ENCODE measurements at regions not wholly inside any gene's neighbourhood (a gene's known extent, or its start where the extent isn't known, plus 50 kb on each side); places are given as distances from the start of the nearest gene placed in this dataset.
"Not testable (repeated sequence)": the region's sequence is repeated elsewhere in the genome, so short reads cannot be mapped to it uniquely, and the experiment has no call there.

DNA sequence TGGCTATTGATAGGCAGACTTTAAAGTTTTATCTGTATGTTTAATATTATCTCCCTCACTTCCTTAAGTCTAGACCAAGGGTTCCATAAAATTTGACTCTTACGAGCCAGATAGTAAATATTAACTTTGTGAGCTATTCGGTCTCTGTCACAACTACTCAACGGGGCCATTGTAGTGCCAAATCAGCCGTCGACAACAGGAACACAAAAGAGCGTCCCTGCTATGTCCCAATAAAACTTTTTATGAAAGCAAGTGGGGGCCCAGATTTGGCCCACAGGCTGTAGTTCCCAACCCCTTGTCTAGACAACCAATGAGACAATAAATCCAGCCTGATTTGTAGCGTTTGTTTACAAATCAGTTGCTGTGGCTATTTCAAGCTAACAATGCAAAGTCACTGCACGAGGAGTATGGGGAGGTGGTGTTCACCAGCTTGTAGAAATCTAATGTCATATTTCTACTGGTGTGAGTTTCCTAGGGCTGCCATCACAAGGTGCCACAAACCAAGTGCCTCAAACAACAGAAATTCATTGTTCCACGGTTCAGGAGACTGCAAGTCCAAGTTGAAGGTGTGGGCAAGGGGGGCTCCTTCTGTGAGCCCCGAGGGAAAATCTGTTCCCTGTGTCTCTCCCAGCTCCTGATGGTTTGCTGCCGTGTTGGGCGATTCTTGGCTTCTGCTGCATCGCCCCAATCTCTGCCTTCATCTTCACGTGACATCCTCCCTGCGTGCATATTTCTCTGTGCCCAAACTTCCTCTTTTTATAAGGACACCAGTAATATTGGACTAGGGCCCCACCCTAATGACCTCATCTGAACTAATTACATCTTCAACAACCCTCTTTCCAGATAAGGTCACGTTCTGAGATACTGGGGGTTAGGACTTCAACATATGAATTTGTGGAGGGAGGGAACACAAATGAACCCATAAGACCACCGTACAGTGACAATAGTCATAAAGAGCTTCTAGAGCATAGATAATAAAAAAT is 356.0 kb upstream of the JARID2 start:
- no peak for DNase-seq (ENCODE audit: low read depth)
- no peak overlapping the region for H3K4me3 ChIP-seq (ENCODE audit: low read length)
- TF ChIP-seq, protein P1, sequence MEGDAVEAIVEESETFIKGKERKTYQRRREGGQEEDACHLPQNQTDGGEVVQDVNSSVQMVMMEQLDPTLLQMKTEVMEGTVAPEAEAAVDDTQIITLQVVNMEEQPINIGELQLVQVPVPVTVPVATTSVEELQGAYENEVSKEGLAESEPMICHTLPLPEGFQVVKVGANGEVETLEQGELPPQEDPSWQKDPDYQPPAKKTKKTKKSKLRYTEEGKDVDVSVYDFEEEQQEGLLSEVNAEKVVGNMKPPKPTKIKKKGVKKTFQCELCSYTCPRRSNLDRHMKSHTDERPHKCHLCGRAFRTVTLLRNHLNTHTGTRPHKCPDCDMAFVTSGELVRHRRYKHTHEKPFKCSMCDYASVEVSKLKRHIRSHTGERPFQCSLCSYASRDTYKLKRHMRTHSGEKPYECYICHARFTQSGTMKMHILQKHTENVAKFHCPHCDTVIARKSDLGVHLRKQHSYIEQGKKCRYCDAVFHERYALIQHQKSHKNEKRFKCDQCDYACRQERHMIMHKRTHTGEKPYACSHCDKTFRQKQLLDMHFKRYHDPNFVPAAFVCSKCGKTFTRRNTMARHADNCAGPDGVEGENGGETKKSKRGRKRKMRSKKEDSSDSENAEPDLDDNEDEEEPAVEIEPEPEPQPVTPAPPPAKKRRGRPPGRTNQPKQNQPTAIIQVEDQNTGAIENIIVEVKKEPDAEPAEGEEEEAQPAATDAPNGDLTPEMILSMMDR (IDR thresholded peaks at IDR 0.05; ENCODE audit: insufficient read depth, low read depth, low read length, missing control alignments), result no peak

- DNase-seq (ENCODE audit: low read depth), result not testable (repeated sequence)
These were observed 354.0 kb upstream of the JARID2 start for GRCh38 chr6:14891820-14892375.

DNA sequence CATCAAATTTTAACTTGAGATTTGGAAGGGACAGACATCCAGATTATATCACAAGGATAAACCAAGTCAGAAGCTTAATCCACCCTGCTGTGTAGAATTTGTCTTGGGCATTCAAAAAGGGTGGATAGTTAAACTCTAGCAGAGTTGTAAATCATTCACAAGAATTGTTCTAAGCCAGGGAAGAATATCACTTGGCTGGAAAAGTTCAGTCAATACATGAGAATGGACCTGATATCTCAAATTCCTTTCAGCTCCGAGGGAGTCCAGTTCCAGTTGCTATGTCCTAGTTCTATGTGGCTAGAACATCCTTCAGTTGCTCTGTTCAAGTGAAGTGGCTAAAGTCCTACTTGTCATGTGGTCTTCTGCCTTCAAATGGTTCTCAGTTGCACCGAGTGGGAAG is 351.8 kb upstream of the JARID2 start:
- H3K4me3 ChIP-seq (ENCODE audit: low read length), result no peak overlapping the region
- no peak for DNase-seq (ENCODE audit: low read depth)
- TF ChIP-seq, protein P1 (IDR thresholded peaks at IDR 0.05; ENCODE audit: insufficient read depth, low read depth, low read length, missing control alignments), result no peak

More at GRCh38 chr6:14891820-14892375, 354.0 kb upstream of the JARID2 start:
- H3K4me3 ChIP-seq (ENCODE audit: low read length), result not testable (repeated sequence)

GRCh38 chr6:14896475-14896874 is 349.4 kb upstream of the JARID2 start:
- H3K4me3 ChIP-seq (ENCODE audit: low read length), result no peak overlapping the region
- TF ChIP-seq, protein P1 (IDR thresholded peaks at IDR 0.05; ENCODE audit: insufficient read depth, low read depth, low read length, missing control alignments), result no peak
- DNase-seq (ENCODE audit: low read depth), result peak; percentile 14

DNA sequence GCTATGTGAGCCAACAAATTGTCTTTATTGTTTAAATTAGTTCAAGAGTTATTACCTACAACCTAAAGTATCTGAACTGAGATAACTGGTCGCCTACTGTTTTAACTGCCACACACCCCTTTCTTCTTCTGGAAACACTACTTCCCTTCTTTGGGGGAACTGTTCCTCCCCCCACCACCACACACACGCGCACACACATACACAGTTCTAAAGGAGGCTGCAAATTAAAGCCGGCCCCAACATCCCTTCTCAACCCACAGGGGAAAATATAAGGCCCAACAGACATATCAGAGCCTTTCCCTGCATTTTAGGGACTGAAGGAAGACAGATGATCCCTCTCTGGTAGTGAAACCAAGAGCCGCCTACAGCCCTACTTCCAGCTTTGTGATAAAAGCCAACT is 348.0 kb upstream of the JARID2 start:
- H3K4me3 ChIP-seq (ENCODE audit: low read length), result no peak overlapping the region
- TF ChIP-seq, protein P1 (IDR thresholded peaks at IDR 0.05; ENCODE audit: insufficient read depth, low read depth, low read length, missing control alignments), result no peak
- no peak for DNase-seq (ENCODE audit: low read depth)

GRCh38 chr6:14899441-14899840 is 346.4 kb upstream of the JARID2 start:
- not testable (repeated sequence) for DNase-seq (ENCODE audit: low read depth); H3K4me3 ChIP-seq (ENCODE audit: low read length)

DNA sequence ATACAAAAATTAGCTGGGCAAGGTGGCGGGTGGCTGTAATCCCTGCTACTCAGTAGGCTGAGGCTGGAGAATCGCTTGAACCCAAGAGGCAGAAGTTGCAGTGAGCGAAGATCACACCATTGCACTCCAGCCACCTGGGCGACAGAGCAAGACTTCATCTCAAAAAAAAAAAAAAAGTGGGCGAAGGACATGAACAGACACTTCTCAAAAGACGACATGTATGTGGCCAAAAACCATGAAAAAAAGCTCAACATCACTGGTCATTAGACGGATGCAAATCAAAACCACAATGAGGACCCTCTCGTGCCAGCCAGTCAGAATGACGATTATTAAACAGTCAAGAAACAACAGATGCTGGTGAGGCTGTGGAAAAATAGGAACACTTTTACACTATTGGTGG is 344.9 kb upstream of the JARID2 start:
- TF ChIP-seq, protein P1 (IDR thresholded peaks at IDR 0.05; ENCODE audit: insufficient read depth, low read depth, low read length, missing control alignments), result no peak
- H3K4me3 ChIP-seq (ENCODE audit: low read length), result no peak overlapping the region

More for the DNA sequence above, 344.9 kb upstream of the JARID2 start:
- DNase-seq (ENCODE audit: low read depth), result no peak
